WTC11 (cell line): ENCODE measurements at regions not wholly inside any gene's neighbourhood (a gene's known extent, or its start where the extent isn't known, plus 50 kb on each side); places are given as distances from the start of the nearest gene placed in this dataset.

Experiments
- ATAC-seq: fragments of 200-7000 bp; cut with Tn5 transposase; 2 replicates; pipeline ENCODE4 v1.10.0; 2021; ENCODE audit warnings: mild to moderate bottlenecking, moderate library complexity
- CTCF ChIA-PET: fragments of 300-600 bp; sonication (Branson Sonifier 250); formaldehyde crosslinking; loops from one replicate; lab custom pipeline; 2021; ENCODE audit warnings: antibody characterized with exemption; lab: Charles Lee
- POLR2A ChIA-PET: fragments of 350-600 bp; sonication (Branson Sonifier 250); formaldehyde crosslinking; loops from one replicate; lab custom pipeline; 2021; ENCODE audit warnings: antibody characterized with exemption; lab: Charles Lee
- DNase-seq: peaks from one replicate; pipeline ENCODE4 v3.0.0; 2021; ENCODE audit warnings: low spot score
- H3K27ac Mint-ChIP-seq: 2 replicates; pipeline ENCODE4 v1.8.0; 2021; ENCODE audit warnings: mixed read lengths
- H3K27me3 Mint-ChIP-seq: 2 replicates; pipeline ENCODE4 v1.8.0; 2021; ENCODE audit warnings: low read depth, mild to moderate bottlenecking, moderate library complexity, mixed read lengths
- H3K36me3 Mint-ChIP-seq: 2 replicates; pipeline ENCODE4 v1.8.0; 2021; ENCODE audit warnings: mixed read lengths
- H3K4me1 Mint-ChIP-seq: 2 replicates; pipeline ENCODE4 v1.8.0; 2022; ENCODE audit warnings: mixed read lengths
- H3K4me3 Mint-ChIP-seq: 2 replicates; pipeline ENCODE4 v1.8.0; 2021; ENCODE audit warnings: mild to moderate bottlenecking, moderate library complexity, mixed read lengths
- H3K9me3 Mint-ChIP-seq: 2 replicates; pipeline ENCODE4 v1.8.0; 2021; ENCODE audit warnings: mixed read lengths
- CREB1 ChIP-seq: sonication (generic); formaldehyde crosslinking; IDR thresholded peaks from 2 replicates; pipeline ENCODE4 v1.8.0; 2023; ENCODE audit warnings: mild to moderate bottlenecking, missing genetic modification reagents
- CREM ChIP-seq: sonication (generic); formaldehyde crosslinking; IDR thresholded peaks from 2 replicates; pipeline ENCODE4 v1.8.1; 2022; ENCODE audit warnings: mild to moderate bottlenecking, missing genetic modification reagents, moderate library complexity
- IRF2 ChIP-seq: sonication (generic); formaldehyde crosslinking; IDR thresholded peaks from 2 replicates; pipeline ENCODE4 v1.8.0; 2022; ENCODE audit warnings: low read depth, missing genetic modification reagents, borderline replicate concordance
- JAZF1 ChIP-seq: fragments of 250-450 bp; sonication (Bioruptor Pico); IDR thresholded peaks from 2 replicates; pipeline ENCODE4 v1.9.0; 2021; ENCODE audit warnings: moderate library complexity, mild to moderate bottlenecking, inconsistent platforms
- MXD4 ChIP-seq: fragments of 250-450 bp; sonication (Bioruptor Pico); IDR thresholded peaks from 2 replicates; pipeline ENCODE4 v1.8.0; 2021; ENCODE audit warnings: mild to moderate bottlenecking, moderate library complexity, borderline replicate concordance
- NFATC4 ChIP-seq: fragments of 250-450 bp; sonication (Bioruptor Pico); IDR thresholded peaks from 2 replicates; pipeline ENCODE4 v1.9.0; 2021; ENCODE audit warnings: mild to moderate bottlenecking
- NR2C2 ChIP-seq: sonication (generic); formaldehyde crosslinking; IDR thresholded peaks from 2 replicates; pipeline ENCODE4 v1.8.0; 2022; ENCODE audit warnings: mild to moderate bottlenecking, missing genetic modification reagents
- OVOL2 ChIP-seq: fragments of 250-450 bp; sonication (Bioruptor Pico); IDR thresholded peaks from 2 replicates; pipeline ENCODE4 v1.9.0; 2021; ENCODE audit warnings: mild to moderate bottlenecking, borderline replicate concordance
- TEAD1 ChIP-seq: sonication (generic); formaldehyde crosslinking; IDR thresholded peaks from 2 replicates; pipeline ENCODE4 v1.8.0; 2022; ENCODE audit warnings: mild to moderate bottlenecking, missing genetic modification reagents
- TEAD4 ChIP-seq: sonication (generic); formaldehyde crosslinking; IDR thresholded peaks from 2 replicates; pipeline ENCODE4 v1.8.0; 2022; ENCODE audit warnings: mild to moderate bottlenecking, missing genetic modification reagents
- ZNF138 ChIP-seq: sonication (generic); formaldehyde crosslinking; conservative IDR thresholded peaks from 2 replicates; pipeline ENCODE4 v1.8.1; 2022; ENCODE audit warnings: mild to moderate bottlenecking, moderate library complexity, missing genetic modification reagents
- ZNF219 ChIP-seq: sonication (generic); formaldehyde crosslinking; IDR thresholded peaks from 2 replicates; pipeline ENCODE4 v1.8.0; 2023; ENCODE audit warnings: missing genetic modification reagents, mild to moderate bottlenecking, borderline replicate concordance
- ZNF317 ChIP-seq: sonication (generic); formaldehyde crosslinking; IDR thresholded peaks from 2 replicates; pipeline ENCODE4 v1.8.1; 2023; ENCODE audit warnings: low read depth, mild to moderate bottlenecking, moderate library complexity, missing genetic modification reagents, borderline replicate concordance
- TF ChIP-seq, protein P1 (sequence below): sonication (generic); formaldehyde crosslinking; IDR thresholded peaks from 2 replicates; pipeline ENCODE4 v1.8.1; 2023; ENCODE audit warnings: mild to moderate bottlenecking, missing genetic modification reagents, moderate library complexity
- TF ChIP-seq, protein P2 (sequence below): sonication (generic); formaldehyde crosslinking; IDR thresholded peaks from 2 replicates; pipeline ENCODE4 v1.8.0; 2023; ENCODE audit warnings: missing genetic modification reagents
- TF ChIP-seq, protein P3 (sequence below): sonication (generic); formaldehyde crosslinking; IDR thresholded peaks from 2 replicates; pipeline ENCODE4 v1.8.1; 2022; ENCODE audit warnings: mild to moderate bottlenecking, missing genetic modification reagents, moderate library complexity, borderline replicate concordance
- TF ChIP-seq, protein P4 (sequence below): sonication (generic); formaldehyde crosslinking; IDR thresholded peaks from 2 replicates; pipeline ENCODE4 v1.8.1; 2023; ENCODE audit warnings: mild to moderate bottlenecking, missing genetic modification reagents
- TF ChIP-seq, protein P5 (sequence below): sonication (generic); formaldehyde crosslinking; IDR thresholded peaks from 2 replicates; pipeline ENCODE4 v1.8.0; 2022; ENCODE audit warnings: mild to moderate bottlenecking, missing genetic modification reagents
- TF ChIP-seq, protein P6 (sequence below): sonication (generic); formaldehyde crosslinking; IDR thresholded peaks from 2 replicates; pipeline ENCODE4 v1.8.1; 2023; ENCODE audit warnings: mild to moderate bottlenecking, moderate library complexity, missing genetic modification reagents
- TF ChIP-seq, protein P7 (sequence below): sonication (generic); formaldehyde crosslinking; IDR thresholded peaks from 2 replicates; pipeline ENCODE4 v1.8.0; 2023; ENCODE audit warnings: mild to moderate bottlenecking, missing genetic modification reagents

DNA sequence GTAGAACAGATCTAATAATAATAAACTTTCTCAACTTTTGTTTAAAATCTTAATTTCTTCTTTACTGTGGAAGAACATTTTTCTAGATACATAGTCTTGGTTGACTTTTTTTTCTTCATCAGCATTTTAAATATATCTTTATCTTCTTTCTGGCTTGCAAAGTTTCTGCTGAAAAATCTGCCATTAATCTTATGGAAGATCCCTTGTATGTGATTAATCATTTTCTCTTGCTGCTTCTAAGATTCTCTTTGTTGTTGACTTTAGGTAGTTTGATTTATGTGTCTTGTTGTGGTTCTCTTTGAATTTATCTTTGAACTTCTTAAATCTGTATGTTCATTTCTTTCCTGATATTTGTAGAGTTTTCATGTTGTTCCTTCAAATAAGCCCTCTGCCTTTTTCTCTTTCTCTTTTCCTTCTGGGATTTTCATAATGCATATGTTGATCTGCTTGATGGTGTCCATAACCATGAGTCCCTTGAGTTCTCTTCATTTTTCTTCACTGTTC, 657.6 kb upstream of the CXADR start:
- no peaks in the 10 kb centered on the region for H3K27me3 Mint-ChIP-seq
- H3K4me1 Mint-ChIP-seq, result no peaks in the 10 kb centered on the region
- no peak overlapping the region for H3K27ac Mint-ChIP-seq
- peaks cover 31% of the 10 kb centered on the region for H3K9me3 Mint-ChIP-seq
- peaks cover 17% of the 10 kb centered on the region for H3K36me3 Mint-ChIP-seq
- ChIA-PET POLR2A (no interaction called here), CTCF (no interaction called here)
- no peak for ATAC-seq
- no peak overlapping the region for H3K4me3 Mint-ChIP-seq
- no peak for TF ChIP-seq ZNF317 (CRISPR knock-in tag)
- no peak for TF ChIP-seq IRF2
- no peak for TF ChIP-seq ZNF219 (CRISPR knock-in tag)
- no peak for TF ChIP-seq OVOL2 (CRISPR knock-in tag)
- TF ChIP-seq, protein P1, sequence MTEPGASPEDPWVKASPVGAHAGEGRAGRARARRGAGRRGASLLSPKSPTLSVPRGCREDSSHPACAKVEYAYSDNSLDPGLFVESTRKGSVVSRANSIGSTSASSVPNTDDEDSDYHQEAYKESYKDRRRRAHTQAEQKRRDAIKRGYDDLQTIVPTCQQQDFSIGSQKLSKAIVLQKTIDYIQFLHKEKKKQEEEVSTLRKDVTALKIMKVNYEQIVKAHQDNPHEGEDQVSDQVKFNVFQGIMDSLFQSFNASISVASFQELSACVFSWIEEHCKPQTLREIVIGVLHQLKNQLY (CRISPR knock-in tag), result no peak
- no peak for TF ChIP-seq CREB1 (CRISPR knock-in tag)
- TF ChIP-seq MXD4 (CRISPR knock-in tag), result no peak
- TF ChIP-seq, protein P2, sequence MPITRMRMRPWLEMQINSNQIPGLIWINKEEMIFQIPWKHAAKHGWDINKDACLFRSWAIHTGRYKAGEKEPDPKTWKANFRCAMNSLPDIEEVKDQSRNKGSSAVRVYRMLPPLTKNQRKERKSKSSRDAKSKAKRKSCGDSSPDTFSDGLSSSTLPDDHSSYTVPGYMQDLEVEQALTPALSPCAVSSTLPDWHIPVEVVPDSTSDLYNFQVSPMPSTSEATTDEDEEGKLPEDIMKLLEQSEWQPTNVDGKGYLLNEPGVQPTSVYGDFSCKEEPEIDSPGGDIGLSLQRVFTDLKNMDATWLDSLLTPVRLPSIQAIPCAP (CRISPR knock-in tag), result no peak
- no peak for TF ChIP-seq NR2C2
- TF ChIP-seq, protein P3, sequence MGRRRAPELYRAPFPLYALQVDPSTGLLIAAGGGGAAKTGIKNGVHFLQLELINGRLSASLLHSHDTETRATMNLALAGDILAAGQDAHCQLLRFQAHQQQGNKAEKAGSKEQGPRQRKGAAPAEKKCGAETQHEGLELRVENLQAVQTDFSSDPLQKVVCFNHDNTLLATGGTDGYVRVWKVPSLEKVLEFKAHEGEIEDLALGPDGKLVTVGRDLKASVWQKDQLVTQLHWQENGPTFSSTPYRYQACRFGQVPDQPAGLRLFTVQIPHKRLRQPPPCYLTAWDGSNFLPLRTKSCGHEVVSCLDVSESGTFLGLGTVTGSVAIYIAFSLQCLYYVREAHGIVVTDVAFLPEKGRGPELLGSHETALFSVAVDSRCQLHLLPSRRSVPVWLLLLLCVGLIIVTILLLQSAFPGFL, result no peak
- TF ChIP-seq NFATC4 (CRISPR knock-in tag), result no peak
- TF ChIP-seq TEAD1 (CRISPR knock-in tag), result no peak
- TF ChIP-seq, protein P4, sequence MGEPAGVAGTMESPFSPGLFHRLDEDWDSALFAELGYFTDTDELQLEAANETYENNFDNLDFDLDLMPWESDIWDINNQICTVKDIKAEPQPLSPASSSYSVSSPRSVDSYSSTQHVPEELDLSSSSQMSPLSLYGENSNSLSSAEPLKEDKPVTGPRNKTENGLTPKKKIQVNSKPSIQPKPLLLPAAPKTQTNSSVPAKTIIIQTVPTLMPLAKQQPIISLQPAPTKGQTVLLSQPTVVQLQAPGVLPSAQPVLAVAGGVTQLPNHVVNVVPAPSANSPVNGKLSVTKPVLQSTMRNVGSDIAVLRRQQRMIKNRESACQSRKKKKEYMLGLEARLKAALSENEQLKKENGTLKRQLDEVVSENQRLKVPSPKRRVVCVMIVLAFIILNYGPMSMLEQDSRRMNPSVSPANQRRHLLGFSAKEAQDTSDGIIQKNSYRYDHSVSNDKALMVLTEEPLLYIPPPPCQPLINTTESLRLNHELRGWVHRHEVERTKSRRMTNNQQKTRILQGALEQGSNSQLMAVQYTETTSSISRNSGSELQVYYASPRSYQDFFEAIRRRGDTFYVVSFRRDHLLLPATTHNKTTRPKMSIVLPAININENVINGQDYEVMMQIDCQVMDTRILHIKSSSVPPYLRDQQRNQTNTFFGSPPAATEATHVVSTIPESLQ (CRISPR knock-in tag), result no peak
- TF ChIP-seq, protein P5, sequence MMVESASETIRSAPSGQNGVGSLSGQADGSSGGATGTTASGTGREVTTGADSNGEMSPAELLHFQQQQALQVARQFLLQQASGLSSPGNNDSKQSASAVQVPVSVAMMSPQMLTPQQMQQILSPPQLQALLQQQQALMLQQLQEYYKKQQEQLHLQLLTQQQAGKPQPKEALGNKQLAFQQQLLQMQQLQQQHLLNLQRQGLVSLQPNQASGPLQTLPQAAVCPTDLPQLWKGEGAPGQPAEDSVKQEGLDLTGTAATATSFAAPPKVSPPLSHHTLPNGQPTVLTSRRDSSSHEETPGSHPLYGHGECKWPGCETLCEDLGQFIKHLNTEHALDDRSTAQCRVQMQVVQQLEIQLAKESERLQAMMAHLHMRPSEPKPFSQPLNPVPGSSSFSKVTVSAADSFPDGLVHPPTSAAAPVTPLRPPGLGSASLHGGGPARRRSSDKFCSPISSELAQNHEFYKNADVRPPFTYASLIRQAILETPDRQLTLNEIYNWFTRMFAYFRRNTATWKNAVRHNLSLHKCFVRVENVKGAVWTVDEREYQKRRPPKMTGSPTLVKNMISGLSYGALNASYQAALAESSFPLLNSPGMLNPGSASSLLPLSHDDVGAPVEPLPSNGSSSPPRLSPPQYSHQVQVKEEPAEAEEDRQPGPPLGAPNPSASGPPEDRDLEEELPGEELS (CRISPR knock-in tag), result no peak
- TF ChIP-seq, protein P6, sequence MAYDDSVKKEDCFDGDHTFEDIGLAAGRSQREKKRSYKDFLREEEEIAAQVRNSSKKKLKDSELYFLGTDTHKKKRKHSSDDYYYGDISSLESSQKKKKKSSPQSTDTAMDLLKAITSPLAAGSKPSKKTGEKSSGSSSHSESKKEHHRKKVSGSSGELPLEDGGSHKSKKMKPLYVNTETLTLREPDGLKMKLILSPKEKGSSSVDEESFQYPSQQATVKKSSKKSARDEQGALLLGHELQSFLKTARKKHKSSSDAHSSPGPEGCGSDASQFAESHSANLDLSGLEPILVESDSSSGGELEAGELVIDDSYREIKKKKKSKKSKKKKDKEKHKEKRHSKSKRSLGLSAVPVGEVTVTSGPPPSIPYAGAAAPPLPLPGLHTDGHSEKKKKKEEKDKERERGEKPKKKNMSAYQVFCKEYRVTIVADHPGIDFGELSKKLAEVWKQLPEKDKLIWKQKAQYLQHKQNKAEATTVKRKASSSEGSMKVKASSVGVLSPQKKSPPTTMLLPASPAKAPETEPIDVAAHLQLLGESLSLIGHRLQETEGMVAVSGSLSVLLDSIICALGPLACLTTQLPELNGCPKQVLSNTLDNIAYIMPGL (CRISPR knock-in tag), result no peak
- TF ChIP-seq JAZF1, result no peak
- TF ChIP-seq TEAD4 (CRISPR knock-in tag), result no peak
- TF ChIP-seq CREM, result no peak
- TF ChIP-seq, protein P7, sequence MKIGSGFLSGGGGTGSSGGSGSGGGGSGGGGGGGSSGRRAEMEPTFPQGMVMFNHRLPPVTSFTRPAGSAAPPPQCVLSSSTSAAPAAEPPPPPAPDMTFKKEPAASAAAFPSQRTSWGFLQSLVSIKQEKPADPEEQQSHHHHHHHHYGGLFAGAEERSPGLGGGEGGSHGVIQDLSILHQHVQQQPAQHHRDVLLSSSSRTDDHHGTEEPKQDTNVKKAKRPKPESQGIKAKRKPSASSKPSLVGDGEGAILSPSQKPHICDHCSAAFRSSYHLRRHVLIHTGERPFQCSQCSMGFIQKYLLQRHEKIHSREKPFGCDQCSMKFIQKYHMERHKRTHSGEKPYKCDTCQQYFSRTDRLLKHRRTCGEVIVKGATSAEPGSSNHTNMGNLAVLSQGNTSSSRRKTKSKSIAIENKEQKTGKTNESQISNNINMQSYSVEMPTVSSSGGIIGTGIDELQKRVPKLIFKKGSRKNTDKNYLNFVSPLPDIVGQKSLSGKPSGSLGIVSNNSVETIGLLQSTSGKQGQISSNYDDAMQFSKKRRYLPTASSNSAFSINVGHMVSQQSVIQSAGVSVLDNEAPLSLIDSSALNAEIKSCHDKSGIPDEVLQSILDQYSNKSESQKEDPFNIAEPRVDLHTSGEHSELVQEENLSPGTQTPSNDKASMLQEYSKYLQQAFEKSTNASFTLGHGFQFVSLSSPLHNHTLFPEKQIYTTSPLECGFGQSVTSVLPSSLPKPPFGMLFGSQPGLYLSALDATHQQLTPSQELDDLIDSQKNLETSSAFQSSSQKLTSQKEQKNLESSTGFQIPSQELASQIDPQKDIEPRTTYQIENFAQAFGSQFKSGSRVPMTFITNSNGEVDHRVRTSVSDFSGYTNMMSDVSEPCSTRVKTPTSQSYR (CRISPR knock-in tag), result no peak
- no peak for TF ChIP-seq ZNF138 (CRISPR knock-in tag)
- TF ChIP-seq, all 79 proteins: peak for 0
- no peak for DNase-seq
